ENCODE measurements at regions not wholly inside any gene's neighbourhood (a gene's known extent, or its start where the extent isn't known, plus 50 kb on each side); places are given as distances from the start of the nearest gene placed in this dataset.

- in situ Hi-C loops (cut with MboI; ENCODE audit: low pct_unique_long_range_greater_than_20kb, low sequenced_read_pairs, unreplicated experiment): no loop called here
- DNase-seq (ENCODE audit: low spot score): no peak
Observed at GRCh38 chr11:92698742-92699141, 270.7 kb upstream of the MTNR1B start.

DNA sequence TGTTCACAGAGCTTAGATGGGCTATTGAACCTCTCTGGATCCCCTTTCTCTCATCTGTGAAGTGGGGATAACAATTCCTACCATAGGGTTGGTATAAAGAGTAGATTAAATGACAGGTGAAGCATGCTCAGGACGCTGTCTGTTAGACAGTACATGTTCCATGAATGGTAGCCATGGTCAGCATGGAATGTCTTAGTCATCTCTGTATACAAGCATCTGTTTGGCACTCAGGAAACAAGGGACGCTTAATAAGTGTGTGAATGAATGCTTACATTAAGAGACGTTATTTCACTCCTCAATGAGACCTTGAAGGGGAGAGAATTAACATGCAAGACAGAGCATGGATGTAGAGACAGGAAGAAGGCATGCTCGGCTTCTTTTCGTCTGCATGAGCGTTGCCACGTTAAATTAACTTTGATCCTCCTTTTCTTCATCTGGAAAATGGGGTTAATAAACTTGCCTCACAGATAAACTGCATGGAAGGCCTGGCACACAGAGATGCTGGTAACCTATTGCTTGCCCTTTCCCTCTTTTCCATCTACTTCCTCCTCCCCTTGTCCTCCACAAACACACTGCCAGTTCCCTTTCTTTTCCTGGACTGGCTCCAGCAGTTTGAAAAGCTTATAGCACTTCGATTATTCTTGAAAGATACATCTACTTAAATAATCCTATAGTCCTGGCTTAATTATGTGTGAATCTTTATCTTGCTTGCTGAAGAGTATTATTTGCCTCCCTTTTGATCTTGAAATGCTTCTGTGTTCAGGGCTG, 267.2 kb upstream of the MTNR1B start:
- TF ChIP-seq, protein P1, sequence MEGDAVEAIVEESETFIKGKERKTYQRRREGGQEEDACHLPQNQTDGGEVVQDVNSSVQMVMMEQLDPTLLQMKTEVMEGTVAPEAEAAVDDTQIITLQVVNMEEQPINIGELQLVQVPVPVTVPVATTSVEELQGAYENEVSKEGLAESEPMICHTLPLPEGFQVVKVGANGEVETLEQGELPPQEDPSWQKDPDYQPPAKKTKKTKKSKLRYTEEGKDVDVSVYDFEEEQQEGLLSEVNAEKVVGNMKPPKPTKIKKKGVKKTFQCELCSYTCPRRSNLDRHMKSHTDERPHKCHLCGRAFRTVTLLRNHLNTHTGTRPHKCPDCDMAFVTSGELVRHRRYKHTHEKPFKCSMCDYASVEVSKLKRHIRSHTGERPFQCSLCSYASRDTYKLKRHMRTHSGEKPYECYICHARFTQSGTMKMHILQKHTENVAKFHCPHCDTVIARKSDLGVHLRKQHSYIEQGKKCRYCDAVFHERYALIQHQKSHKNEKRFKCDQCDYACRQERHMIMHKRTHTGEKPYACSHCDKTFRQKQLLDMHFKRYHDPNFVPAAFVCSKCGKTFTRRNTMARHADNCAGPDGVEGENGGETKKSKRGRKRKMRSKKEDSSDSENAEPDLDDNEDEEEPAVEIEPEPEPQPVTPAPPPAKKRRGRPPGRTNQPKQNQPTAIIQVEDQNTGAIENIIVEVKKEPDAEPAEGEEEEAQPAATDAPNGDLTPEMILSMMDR (IDR thresholded peaks at IDR 0.05; ENCODE audit: extremely low read depth, insufficient read depth, missing control alignments): no peak
- in situ Hi-C loops (cut with MboI; ENCODE audit: low pct_unique_long_range_greater_than_20kb, low sequenced_read_pairs, unreplicated experiment): no loop called here
- no peak for DNase-seq (ENCODE audit: low spot score)

More at GRCh38 chr11:92698742-92699141, 270.7 kb upstream of the MTNR1B start:
- TF ChIP-seq, protein P1 (IDR thresholded peaks at IDR 0.05; ENCODE audit: extremely low read depth, insufficient read depth, missing control alignments): no peak

DNA sequence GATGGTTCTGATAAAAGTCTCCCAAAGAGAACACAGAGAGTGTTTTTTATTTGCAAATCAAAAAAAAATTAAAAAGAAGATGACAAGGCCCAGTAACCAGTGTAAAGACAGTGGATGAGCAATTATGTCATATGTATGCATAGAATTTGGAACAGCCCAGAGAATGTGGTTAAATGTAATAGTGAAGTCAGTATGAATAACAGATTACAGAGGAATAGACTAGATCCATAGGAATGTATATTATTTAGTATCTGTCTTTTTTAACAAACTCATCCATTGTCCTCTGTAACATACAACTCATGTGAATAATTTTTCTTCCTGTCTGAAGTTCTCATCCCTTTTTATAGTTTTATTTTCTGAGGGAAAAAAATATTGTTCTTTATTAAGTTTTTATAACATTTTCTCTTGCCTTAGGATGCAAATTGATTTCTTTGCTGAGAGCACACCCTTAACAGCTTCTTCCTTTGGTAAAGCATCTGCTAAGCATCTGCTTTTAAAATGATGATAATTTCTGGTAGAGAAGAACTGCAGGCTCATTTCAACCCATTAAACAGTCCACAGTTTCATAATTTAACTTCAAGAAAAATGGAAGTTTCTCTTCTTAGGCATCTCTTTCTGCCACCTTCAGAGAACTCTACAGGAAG, 266.5 kb upstream of the MTNR1B start:
- TF ChIP-seq, protein P1 (IDR thresholded peaks at IDR 0.05; ENCODE audit: extremely low read depth, insufficient read depth, missing control alignments): no peak
- no peak for DNase-seq (ENCODE audit: low spot score)
- in situ Hi-C loops (cut with MboI; ENCODE audit: low pct_unique_long_range_greater_than_20kb, low sequenced_read_pairs, unreplicated experiment): no loop called here

GRCh38 chr11:92703449-92703830, 266.0 kb upstream of the MTNR1B start:
- in situ Hi-C loops (cut with MboI; ENCODE audit: low pct_unique_long_range_greater_than_20kb, low sequenced_read_pairs, unreplicated experiment): no loop called here
- TF ChIP-seq, protein P1 (IDR thresholded peaks at IDR 0.05; ENCODE audit: extremely low read depth, insufficient read depth, missing control alignments): no peak
- no peak for DNase-seq (ENCODE audit: low spot score)

DNA sequence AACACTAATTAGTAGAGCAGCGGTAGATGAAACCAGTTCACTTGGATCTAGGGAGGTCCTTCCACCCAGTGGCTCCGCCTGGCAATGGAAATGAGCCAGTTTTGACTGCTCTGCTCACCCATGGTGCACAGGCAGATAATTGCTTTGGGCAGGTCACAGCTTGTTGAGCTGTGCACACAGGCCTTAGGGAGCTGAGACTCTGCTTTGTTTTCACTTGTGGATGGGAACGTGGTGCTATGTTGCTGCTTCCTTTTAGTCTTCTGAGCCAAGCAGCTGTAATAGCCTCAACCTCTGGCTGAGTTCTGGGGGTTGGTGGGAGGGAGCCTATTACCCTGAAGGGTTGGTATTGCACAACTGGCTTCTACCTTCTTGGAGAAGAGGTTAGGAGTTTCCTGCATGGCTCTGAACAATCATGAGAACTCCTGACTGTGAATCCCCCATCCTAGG, 262.3 kb upstream of the MTNR1B start:
- no peak for DNase-seq (ENCODE audit: low spot score)
- TF ChIP-seq, protein P1 (IDR thresholded peaks at IDR 0.05; ENCODE audit: extremely low read depth, insufficient read depth, missing control alignments): no peak
- in situ Hi-C loops (cut with MboI; ENCODE audit: low pct_unique_long_range_greater_than_20kb, low sequenced_read_pairs, unreplicated experiment): no loop called here

- no peak for DNase-seq (ENCODE audit: low spot score)
- in situ Hi-C loops (cut with MboI; ENCODE audit: low pct_unique_long_range_greater_than_20kb, low sequenced_read_pairs, unreplicated experiment): no loop called here
- TF ChIP-seq, protein P1 (IDR thresholded peaks at IDR 0.05; ENCODE audit: extremely low read depth, insufficient read depth, missing control alignments): no peak
Observed at GRCh38 chr11:92707665-92708064, 261.8 kb upstream of the MTNR1B start.
